ENCODE measurements at regions not wholly inside any gene's neighbourhood (a gene's known extent, or its start where the extent isn't known, plus 50 kb on each side); places are given as distances from the start of the nearest gene placed in this dataset.

- no peak for TF ChIP-seq CTCF (IDR thresholded peaks at IDR 0.05; ENCODE audit: borderline replicate concordance, extremely low read depth, insufficient read depth)
- H3K9me3 ChIP-seq (ENCODE audit: control insufficient read depth in 2 of 3, insufficient read depth in 1 of 3, low read length in 3 of 3) = peaks cover 0 to 9% (median 0%) of the 10 kb centered on the region in 3 donors
- no peaks in the 10 kb centered on the region for H3K36me3 ChIP-seq (ENCODE audit: control insufficient read depth in 2 of 3, insufficient read depth in 3 of 3, low read length in 3 of 3)
- no peak overlapping the region for H3K27ac ChIP-seq (ENCODE audit: low read depth in 2 of 2, low read length in 2 of 2)
- DNase-seq (no peak), FAIRE-seq (no peak)
- H3K4me1 ChIP-seq (ENCODE audit: control insufficient read depth in 2 of 3, insufficient read depth in 2 of 3, low read depth in 1 of 3, low read length in 3 of 3) = no peaks in the 10 kb centered on the region
- no peak overlapping the region for H3K4me3 ChIP-seq (ENCODE audit: low read length in 3 of 3)
- no peak overlapping the region for H3K9ac ChIP-seq (ENCODE audit: low read length in 3 of 3)
- no peaks in the 10 kb centered on the region for H3K27me3 ChIP-seq (ENCODE audit: control insufficient read depth, insufficient read depth, low read length)
- intact Hi-C loops (cut with DNase I) = no loop called here
These were observed 281.7 kb upstream of the CXADR start for GRCh38 chr21:17231124-17231523.

- FAIRE-seq (no peak), DNase-seq (peak in 1 of 5 donors; percentile 4)
- Histone ChIP-seq H3K9ac (ENCODE audit: low read length in 3 of 3) (no peak overlapping the region), H3K4me1 (ENCODE audit: control insufficient read depth in 2 of 3, insufficient read depth in 2 of 3, low read depth in 1 of 3, low read length in 3 of 3) (no peaks in the 10 kb centered on the region), H3K27ac (ENCODE audit: low read depth in 2 of 2, low read length in 2 of 2) (no peak overlapping the region), H3K27me3 (ENCODE audit: control insufficient read depth, insufficient read depth, low read length) (no peaks in the 10 kb centered on the region), H3K9me3 (ENCODE audit: control insufficient read depth in 2 of 3, insufficient read depth in 1 of 3, low read length in 3 of 3) (peaks cover 0 to 8% (median 0%) of the 10 kb centered on the region in 3 donors), H3K36me3 (ENCODE audit: control insufficient read depth in 2 of 3, insufficient read depth in 3 of 3, low read length in 3 of 3) (no peaks in the 10 kb centered on the region), H3K4me3 (ENCODE audit: low read length in 3 of 3) (no peak overlapping the region)
- TF ChIP-seq CTCF (IDR thresholded peaks at IDR 0.05; ENCODE audit: borderline replicate concordance, extremely low read depth, insufficient read depth) = no peak
- intact Hi-C loops (cut with DNase I) = no loop called here
These were observed 281.1 kb upstream of the CXADR start for GRCh38 chr21:17231771-17232170.

- Histone ChIP-seq H3K9me3 (ENCODE audit: control insufficient read depth in 2 of 3, insufficient read depth in 1 of 3, low read length in 3 of 3) (no peaks in the 10 kb centered on the region), H3K27me3 (ENCODE audit: control insufficient read depth, insufficient read depth, low read length) (no peaks in the 10 kb centered on the region), H3K4me3 (ENCODE audit: low read length in 3 of 3) (no peak overlapping the region), H3K9ac (ENCODE audit: low read length in 3 of 3) (no peak overlapping the region), H3K4me1 (ENCODE audit: control insufficient read depth in 2 of 3, insufficient read depth in 2 of 3, low read depth in 1 of 3, low read length in 3 of 3) (no peaks in the 10 kb centered on the region), H3K36me3 (ENCODE audit: control insufficient read depth in 2 of 3, insufficient read depth in 3 of 3, low read length in 3 of 3) (no peaks in the 10 kb centered on the region), H3K27ac (ENCODE audit: low read depth in 2 of 2, low read length in 2 of 2) (no peak overlapping the region)
- FAIRE-seq (no peak), DNase-seq (no peak)
- intact Hi-C loops (cut with DNase I) = no loop called here
- no peak for TF ChIP-seq CTCF (IDR thresholded peaks at IDR 0.05; ENCODE audit: borderline replicate concordance, extremely low read depth, insufficient read depth)
These were observed 274.4 kb upstream of the CXADR start for GRCh38 chr21:17238468-17238867.

- Histone ChIP-seq H3K9ac (ENCODE audit: low read length in 3 of 3) (no peak overlapping the region), H3K27ac (ENCODE audit: low read depth in 2 of 2, low read length in 2 of 2) (no peak overlapping the region), H3K36me3 (ENCODE audit: control insufficient read depth in 2 of 3, insufficient read depth in 3 of 3, low read length in 3 of 3) (no peaks in the 10 kb centered on the region), H3K4me1 (ENCODE audit: control insufficient read depth in 2 of 3, insufficient read depth in 2 of 3, low read depth in 1 of 3, low read length in 3 of 3) (no peaks in the 10 kb centered on the region), H3K9me3 (ENCODE audit: control insufficient read depth in 2 of 3, insufficient read depth in 1 of 3, low read length in 3 of 3) (no peaks in the 10 kb centered on the region), H3K27me3 (ENCODE audit: control insufficient read depth, insufficient read depth, low read length) (no peaks in the 10 kb centered on the region), H3K4me3 (ENCODE audit: low read length in 3 of 3) (no peak overlapping the region)
- no peak for TF ChIP-seq CTCF (IDR thresholded peaks at IDR 0.05; ENCODE audit: borderline replicate concordance, extremely low read depth, insufficient read depth)
- intact Hi-C loops (cut with DNase I) = no loop called here
- DNase-seq (no peak), FAIRE-seq (no peak)
These were observed 262.0 kb upstream of the CXADR start for GRCh38 chr21:17250778-17251241.
